ENCODE measurements at regions not wholly inside any gene's neighbourhood (a gene's known extent, or its start where the extent isn't known, plus 50 kb on each side); places are given as distances from the start of the nearest gene placed in this dataset.

DNA sequence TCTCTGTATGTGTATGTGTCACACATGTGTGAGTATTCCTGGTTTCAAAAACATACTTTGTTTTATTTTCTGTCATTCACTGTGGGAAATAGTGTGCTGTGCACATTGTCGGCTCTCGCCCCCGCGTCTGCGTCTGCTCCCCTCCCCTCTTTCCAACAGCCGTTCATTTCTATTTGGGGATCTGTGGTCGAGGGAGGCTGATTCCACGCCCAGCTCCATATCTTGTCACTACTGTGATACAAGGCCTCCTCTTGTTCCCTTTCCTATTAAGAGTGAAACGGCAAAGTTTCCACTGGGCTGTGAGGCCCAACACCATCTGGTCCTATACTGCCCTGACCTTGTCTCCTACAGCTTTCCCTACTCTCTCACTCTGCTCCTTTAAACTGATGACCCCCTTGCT, 172.5 kb upstream of the LRIG1 start:
- DNase-seq (ENCODE audit: low spot score), result no peak

DNA sequence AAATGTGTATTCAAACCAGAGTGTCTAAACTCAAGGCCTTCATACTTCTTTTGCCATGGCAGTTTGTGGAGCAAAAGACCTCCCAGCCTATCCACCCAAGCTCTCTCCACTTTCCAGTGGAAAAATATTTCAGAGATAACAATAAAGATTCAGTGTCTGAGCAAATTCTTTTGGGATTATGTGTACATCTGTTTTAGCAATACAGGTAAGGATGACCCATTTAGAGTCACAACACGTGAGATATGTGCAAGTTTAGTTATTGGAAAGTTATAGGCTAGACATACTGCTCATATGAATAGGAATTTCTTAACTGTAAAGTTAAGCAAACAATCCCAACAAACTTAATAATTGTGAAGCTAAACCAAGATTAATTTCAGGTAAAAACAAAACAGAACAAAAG, 174.5 kb upstream of the LRIG1 start:
- DNase-seq (ENCODE audit: low spot score), result no peak

DNA sequence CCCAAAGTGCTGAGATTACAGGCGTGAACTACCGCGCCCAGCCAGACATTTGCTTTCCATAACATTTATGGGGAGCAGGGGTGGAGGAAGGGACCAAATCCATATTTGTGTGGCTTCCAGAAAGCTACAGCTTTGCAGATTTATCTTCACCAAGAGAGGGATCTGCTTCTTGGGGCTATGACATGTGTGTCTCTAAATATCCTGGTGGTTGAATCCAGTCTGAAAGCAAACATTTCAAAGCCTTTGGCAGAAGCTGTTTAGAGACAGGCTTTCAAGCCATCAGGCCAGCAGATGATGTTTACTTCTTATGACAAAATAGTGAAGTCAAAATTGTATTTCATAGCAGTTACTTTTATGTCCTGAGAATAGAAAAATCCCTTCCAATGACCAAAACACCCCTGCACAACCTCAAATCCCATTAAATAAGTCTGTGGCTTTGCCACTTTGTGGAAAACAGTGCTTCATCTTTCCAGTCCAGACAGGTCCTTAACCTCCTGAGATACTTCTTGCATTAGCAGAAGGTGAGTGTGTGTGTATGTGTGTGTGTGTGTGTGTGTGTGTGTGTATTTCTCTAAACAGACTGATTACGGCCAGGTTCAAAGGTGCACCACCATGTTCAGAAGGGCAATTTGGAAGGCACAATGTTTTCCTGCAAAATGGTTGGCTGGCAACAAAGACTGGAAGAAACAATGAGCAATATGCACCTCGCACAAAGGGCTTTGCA, 191.4 kb upstream of the LRIG1 start:
- peak; percentile 62 for DNase-seq (ENCODE audit: low spot score)

DNA sequence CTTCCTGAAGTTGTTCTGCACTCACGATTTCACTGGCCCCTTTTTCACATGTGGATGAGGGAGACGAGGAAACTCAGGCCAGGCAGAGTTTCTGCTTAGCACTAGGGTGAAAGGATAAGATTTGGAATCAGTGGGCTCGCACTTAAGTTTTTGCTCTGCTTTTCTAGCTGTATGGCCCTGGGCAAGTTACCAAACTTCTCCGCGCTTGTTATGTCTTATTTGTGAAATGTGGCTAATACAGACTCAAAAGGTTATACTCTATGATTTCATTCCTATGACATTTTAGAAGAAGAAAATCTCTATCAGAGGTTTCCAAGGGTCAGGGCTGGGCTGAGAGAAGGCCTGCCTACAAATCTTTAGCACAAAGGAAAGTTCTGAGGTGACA, 191.9 kb upstream of the LRIG1 start:
- no peak for DNase-seq (ENCODE audit: low spot score)

DNA sequence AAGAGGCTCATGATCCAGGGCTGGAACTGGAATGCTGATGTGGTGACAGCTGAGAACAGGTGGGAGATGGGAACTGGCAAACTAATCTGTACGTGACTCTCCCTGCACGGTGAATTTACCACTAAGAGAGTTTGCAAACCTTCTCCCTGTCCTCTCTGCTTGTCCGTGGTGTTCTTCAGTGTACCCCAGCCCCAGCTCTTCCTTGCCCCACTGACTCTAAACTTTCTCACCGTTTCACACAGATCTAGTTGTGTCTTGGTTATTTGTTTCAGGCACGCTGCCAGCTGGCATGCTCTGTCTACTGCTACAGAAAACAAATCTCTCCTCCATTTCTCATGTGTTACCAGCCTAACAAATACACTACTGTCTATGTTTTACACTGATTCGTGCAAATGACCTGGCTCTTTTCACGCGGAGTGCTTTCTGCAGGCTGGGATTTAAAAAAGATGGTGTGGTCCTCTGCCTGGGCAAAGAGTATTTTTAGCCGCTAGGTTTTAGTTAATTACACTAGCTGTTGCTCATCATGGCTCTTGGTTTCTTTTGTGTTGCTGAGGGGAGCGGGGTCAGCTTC, 192.7 kb upstream of the LRIG1 start:
- peak; percentile 52 for DNase-seq (ENCODE audit: low spot score)

DNA sequence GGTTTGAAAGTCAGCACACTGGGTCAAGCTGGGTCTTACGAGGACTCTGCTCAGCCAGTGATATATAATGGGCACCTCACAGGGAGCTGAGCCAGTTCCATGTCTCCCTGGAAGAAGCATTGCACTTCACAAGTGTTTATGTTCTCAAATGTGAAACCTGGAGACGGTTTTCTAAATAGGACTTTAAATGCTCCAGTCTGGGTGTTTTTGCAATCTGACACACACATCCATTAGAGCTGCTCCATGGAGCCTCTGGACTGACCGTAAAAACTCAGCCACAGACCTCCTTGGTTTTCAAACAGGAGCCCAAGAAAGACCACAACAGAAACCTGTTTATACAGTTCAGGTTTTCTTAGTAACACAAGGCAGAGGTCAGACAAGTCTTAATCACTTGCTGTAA, 201.3 kb upstream of the LRIG1 start:
- DNase-seq (ENCODE audit: low spot score), result no peak

DNA sequence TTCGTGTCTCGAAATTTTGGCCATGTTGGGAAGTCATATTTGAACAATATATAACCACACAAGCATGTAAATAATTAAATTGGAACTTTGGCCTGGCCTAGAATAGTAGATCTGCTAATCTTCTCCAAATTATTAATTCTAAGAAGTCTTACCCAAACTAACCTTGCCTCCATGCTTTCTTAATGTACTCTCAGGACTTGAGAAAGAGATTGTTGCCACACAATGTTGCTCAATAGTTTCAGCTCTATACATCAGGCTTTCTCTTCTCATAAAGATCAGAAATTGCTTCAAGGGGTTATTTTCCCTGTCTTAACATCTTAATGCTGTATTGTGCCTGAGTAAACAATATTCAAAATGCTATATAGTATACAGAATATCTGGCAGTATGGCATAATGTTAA, 202.7 kb upstream of the LRIG1 start:
- no peak for DNase-seq (ENCODE audit: low spot score)

DNA sequence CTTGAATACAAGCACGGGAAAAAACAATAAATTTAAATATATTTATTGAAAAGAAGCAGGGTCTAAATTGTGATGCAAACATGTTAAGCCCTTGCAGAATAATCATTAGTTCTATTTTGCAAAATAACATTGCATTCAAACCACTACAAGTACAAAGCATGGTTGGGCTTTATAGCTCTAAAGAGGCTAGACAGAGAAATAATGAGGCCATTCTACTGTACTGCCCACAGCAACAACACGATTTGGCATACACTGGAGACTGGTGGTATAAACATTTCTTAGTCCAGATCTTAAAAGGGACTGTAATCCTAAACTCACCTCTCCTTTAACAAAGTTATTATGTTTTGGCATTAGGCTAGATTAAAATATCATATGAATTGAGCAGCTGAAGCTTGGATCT, 204.3 kb upstream of the LRIG1 start:
- DNase-seq (ENCODE audit: low spot score), result no peak

DNA sequence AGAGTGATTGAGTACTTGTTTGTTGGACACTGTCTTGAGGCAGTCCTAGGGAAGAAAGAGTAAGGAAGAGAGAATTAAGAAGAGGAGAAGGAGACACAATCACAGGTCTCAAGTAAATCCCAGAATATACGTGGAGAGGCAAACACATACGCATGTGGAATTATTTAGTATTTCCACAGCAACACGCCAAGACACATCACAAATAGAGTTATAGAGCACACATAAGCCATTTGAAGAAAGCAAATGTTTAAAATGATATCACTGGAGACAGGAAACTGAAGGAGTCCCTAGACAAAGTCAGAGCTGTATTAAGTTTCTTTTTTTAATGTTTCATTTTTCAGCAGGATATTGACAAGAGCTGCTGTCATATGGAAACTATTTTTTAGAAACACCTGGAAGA, 206.1 kb upstream of the LRIG1 start:
- DNase-seq (ENCODE audit: low spot score), result peak; percentile 61

DNA sequence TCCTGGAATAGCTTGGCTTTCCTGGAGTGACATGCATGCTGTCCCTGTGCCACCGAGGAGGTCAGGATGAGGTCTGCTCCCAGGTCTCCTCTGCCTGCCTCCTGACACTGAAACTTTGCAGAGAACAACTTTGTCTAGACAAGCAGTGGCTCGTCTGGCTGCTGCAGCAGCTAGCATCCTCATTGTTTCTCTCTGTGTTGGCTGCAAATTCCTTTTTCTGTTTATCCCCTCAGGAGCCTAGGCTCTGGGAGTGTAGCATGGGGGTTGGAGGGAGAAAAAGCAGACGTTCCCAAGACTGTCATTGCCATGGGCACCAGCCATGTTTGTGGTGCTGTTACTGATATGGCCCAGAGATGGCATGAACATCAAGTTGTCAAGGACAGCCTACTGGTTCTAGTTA, 208.7 kb upstream of the LRIG1 start:
- peak; percentile 58 for DNase-seq (ENCODE audit: low spot score)

DNA sequence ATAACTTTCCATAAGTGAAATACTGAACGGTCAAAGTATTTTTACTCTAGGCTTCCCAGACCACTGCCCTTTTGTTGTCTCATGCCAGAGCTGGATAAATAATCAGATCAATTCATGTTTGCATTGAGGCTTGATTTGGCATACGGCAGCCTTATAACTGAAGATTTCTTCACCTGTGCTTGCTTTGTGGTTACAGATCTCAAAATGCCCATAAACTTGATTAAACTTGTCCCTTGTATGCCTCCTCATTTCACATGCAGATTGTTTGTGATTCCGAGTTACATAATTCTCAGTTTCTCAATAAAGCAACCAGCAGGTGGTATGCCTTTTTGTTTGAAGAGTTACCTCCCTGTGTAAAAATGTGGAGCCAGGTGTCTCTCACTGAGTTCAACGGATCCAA, 211.4 kb upstream of the LRIG1 start:
- DNase-seq (ENCODE audit: low spot score), result no peak

DNA sequence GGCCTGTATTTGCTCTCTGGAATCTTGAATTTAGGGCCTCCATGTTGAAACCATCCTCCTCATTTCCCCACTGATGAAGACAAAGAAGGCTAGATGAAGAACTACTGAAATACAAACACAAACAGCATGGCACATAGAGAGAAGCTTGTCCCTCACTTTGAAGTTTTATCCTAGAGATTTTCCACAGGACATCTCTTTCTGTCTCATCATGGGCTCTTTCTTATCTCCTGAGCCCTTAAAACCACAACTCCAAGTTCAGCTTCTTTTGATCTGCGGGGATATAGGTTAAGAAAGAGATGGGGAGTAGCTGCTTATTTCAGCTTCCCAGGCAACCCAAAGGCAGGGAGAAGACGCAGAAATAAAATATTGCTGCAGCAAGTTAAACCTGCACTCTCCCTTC, 213.1 kb upstream of the LRIG1 start:
- DNase-seq (ENCODE audit: low spot score), result peak; percentile 96

DNA sequence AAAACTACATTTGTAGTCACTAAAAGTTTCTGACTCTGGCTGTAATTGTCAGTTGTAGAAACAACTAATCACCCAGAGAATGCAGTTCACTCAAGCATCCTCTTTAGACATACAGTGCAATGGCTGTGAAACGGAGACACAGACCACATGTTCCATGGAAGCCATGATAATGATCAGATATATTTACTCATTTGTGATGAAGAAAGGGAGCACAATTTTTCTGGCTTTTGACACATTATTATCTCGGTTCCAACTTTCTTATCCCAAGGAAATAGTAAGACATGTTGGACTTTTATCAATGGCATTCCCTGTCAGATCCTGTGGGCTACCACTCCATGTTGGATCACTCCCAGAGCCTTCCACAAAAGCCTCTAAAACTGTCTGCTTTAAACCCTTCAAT, 215.0 kb upstream of the LRIG1 start:
- DNase-seq (ENCODE audit: low spot score), result no peak

DNA sequence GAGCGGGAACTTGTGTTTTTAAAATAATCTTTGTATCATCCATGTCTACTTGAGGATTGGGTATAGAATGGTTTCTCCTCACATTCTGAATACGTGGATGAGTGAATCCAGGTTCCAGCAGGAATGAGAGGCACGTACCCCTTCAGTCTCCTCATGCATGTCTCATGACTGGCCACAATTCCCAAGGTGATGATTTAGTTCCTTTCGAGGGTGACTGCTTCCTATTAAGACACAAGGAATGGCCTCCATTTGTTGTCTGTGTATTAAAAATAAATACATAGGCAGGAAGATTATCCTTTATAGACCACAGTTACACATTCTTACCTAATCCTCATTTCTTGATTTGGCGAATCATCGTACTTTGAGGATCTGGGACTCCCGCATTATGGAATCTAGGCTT, 217.0 kb upstream of the LRIG1 start:
- DNase-seq (ENCODE audit: low spot score), result no peak

DNA sequence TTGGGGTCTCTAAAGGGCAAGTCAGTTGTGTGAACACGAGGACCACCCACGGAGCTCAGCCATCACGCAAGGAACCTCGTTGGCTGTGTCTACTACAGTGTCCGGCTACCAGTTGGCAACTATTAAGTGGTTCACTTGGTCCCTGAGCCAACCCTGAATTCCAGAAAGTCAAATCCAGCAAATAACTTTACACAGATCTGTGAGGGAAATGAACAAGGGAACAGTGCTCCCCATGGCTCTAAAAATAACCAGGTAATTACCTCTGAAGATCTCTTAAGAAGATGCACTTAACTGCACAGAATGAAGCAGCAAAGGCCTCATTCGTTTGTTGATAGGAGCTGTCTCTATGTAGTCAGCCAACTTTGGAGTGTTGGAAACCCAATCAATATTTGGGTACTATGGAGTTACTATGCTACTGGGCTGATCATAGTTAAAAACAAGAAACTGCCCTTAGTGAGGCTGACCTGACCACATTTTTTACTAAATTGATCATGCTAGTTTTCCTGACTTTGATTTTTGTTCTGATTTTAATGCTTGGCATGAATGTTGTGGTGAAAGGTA, 219.1 kb upstream of the LRIG1 start:
- no peak for DNase-seq (ENCODE audit: low spot score)

DNA sequence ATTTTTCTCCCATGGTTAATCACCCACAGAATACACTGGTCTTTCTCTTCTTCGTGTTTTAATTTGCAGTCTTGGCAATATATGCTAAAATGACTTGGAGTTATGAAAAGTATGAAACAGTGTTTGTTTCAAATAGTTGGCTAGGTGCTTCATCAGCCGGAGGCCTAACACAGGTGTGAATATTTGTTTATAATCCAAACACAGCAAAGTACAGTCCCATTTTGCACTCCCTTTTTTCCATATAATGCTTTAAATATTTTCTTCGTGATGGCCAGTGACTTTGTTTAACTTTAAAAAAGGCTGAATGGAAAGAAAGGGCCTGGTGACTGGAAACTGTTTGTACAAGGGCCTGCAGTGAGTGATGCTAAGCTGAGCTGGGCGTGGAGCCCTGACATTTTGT, 219.7 kb upstream of the LRIG1 start:
- no peak for DNase-seq (ENCODE audit: low spot score)

DNA sequence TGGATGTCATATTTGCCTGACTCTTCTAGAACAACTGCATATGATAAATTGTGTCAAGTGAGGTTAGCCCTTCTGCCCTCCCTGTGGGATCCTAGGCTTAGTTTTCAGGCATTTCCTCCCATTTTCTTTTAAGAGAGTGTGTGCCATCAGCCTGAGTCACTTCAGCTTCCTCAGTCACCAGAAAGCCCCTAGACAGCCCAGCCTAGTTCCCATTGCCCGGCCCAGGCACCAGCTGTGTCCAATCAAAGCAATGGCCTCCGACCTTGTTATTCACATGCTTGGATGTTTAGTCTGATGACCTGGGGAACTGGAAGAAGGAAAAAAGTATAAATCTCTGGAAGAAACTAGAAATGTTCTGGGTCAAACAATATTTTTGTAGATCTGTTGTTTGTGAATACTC, 221.9 kb upstream of the LRIG1 start:
- DNase-seq (ENCODE audit: low spot score), result no peak

DNA sequence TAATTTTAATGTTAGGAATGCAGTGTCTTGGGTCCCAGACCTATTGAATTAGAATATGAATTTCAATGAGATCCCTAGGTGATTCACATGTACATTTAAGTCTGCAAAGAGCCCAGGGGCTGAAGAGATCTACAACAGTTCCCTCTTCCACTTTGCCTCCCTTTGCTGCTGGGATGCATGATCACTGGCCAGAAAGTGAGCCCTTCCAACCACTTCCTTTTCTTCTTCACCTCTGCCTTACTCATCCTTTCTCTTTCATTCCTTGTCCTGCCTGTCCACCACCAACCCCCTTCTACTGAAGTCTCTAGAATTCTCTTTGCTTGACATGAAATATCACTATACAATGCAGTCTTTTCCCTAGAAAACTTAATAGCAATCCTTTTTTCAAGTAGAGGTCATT, 222.4 kb upstream of the LRIG1 start:
- no peak for DNase-seq (ENCODE audit: low spot score)

DNA sequence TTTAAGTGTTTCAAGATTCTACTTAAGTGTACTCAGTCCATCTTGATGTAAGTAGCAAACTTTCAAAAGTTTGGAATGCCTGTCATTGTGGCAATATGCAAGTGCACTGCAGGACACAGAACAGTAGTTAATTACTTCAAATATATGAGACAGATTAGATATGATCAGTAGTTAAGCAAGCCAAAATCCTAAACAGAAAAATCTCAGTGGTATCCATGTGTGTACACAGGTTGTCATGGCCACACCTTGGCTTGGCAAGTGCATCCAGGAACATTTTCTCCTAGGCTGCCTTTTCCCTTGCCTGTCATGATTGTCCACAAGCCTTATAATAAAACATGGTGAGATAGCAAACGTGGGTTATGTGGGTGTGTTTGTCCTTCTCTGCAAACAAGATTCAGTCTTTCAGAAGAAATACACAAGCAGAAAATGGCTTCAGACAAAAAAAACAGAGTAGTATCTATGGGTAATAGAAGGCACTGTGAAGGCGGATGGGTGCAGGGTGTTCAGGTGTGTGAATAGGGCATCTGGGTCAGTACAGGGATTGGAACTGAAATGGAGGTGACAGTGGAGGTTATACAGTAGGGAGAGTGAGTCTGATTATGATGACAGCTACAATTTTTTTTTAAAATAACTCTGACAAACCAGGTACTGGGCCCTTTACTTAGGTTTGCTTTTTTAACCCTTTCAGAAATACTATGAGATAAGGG, 229.0 kb upstream of the LRIG1 start:
- no peak for DNase-seq (ENCODE audit: low spot score)

DNA sequence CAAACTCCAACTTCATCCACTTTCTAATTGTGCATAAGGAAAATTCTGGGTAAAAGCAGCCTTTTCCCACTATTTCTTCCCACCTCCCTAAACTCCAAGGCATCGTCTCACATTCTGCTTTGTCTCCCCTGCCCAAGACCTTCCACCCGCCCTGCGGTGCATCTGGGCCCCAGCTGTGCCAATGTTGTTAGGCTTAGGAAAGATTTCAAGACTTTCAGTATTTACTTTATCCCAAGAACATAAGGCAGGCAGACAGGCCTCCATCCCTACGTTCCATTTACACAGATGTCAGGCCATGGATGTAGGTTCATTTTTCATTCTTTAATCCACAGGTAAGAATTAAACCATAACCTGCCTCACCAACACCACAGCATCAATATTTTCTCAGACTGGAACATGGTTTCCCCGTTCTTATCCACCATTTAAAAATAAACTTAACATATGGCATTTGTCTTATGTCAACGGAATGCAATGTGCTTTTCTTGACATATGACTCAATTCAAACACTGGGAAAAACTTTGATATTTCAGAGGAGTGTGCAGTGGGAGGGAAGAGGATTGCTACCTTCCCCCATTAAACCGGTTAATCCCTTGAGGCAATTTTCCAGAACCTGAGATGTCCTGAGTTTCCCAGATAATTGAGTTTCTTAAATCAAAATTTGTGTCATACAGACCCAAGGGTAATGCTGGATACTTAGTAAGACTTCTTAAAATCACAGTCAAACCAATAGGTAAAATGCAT, 238.0 kb upstream of the LRIG1 start:
- DNase-seq (ENCODE audit: low spot score), result peak; percentile 76

DNA sequence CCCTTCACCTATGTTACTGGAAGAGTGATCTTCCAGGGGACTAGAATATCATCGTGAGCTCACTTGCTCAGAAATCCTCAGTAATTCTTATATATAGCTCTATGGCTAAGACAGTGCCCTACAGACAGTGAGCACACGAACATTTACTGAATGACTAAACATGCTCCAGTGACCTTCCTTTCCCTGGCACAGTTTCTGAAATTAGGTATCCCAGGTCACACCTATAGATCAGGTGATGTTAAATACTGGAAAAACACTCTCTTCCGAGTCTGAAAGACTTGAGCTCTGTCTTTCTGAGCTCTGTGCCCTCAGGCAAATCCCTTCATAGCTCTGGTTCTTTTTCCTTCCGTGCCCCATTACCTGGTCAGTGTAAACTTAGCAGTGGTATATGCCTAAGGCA, 239.4 kb upstream of the LRIG1 start:
- DNase-seq (ENCODE audit: low spot score), result no peak

DNA sequence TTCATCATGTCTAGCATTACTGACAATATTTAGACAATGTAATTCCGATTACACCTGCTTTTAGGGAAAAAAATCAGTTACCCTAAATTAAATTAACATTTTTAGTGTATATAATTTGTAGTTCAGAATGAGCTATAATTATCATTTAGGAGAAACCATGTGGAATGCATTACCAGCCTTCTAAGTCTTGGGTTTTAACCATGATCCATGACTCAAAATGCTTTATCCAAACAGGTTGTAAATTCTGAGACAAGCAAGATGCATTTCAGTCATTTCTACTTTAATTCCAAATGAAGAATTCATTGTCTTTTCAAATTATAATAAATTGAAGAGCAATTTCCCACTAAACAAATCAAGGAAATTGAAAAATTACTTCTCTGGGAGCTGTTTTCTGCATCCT, 243.7 kb upstream of the LRIG1 start:
- no peak for DNase-seq (ENCODE audit: low spot score)
